Mesendoderm (in vitro differentiated cells): ENCODE measurements at regions not wholly inside any gene's neighbourhood (a gene's known extent, or its start where the extent isn't known, plus 50 kb on each side); places are given as distances from the start of the nearest gene placed in this dataset.

Experiments used
- DNase-seq: peaks from one replicate; pipeline ENCODE4 v3.0.0; 2013
- H2AK5ac ChIP-seq: 2 replicates; pipeline ENCODE4 v1.6.1; 2013; ENCODE audit warnings: low read length, inconsistent platforms
- H2BK120ac ChIP-seq: 2 replicates; pipeline ENCODE4 v1.6.1; 2013; ENCODE audit warnings: low read depth, mild to moderate bottlenecking, low read length, moderate library complexity, mixed read lengths
- H2BK15ac ChIP-seq: replicated peaks from 2 replicates; pipeline ENCODE4 v1.6.1; 2013; ENCODE audit warnings: low read depth, mild to moderate bottlenecking, moderate library complexity
- H2BK5ac ChIP-seq: 2 replicates; pipeline ENCODE4 v1.6.1; 2013; ENCODE audit warnings: low read length, inconsistent platforms
- H3K18ac ChIP-seq: 2 replicates; pipeline ENCODE4 v1.6.1; 2013; ENCODE audit warnings: mild to moderate bottlenecking, low read length, mixed read lengths
- H3K23ac ChIP-seq: one replicate; pipeline ENCODE4 v1.6.1; 2013; ENCODE audit warnings: low read length
- H3K27ac ChIP-seq: 2 replicates; pipeline ENCODE4 v1.5.1; 2013; ENCODE audit warnings: low read depth, mild to moderate bottlenecking, inconsistent platforms, low read length, moderate library complexity
- H3K27me3 ChIP-seq: 2 replicates; pipeline ENCODE4 v1.6.1; 2013; ENCODE audit warnings: low read length, control low read depth, mild to moderate bottlenecking, inconsistent platforms; ENCODE audit not compliant: insufficient read depth, poor library complexity
- H3K36me3 ChIP-seq: 2 replicates; pipeline ENCODE4 v1.6.1; 2013; ENCODE audit warnings: low read length, inconsistent platforms; ENCODE audit not compliant: control insufficient read depth, insufficient read depth
- H3K4ac ChIP-seq: one replicate; pipeline ENCODE4 v1.6.1; 2013; ENCODE audit warnings: low read depth, mild to moderate bottlenecking, low read length, moderate library complexity
- H3K4me1 ChIP-seq: 2 replicates; pipeline ENCODE4 v1.6.1; 2013; ENCODE audit warnings: low read depth, low read length, inconsistent platforms; ENCODE audit not compliant: control insufficient read depth
- H3K4me2 ChIP-seq: 2 replicates; pipeline ENCODE4 v1.6.1; 2013; ENCODE audit warnings: low read length
- H3K4me3 ChIP-seq: 2 replicates; pipeline ENCODE4 v1.5.1; 2013; ENCODE audit warnings: mild to moderate bottlenecking, low read length
- H3K56ac ChIP-seq: one replicate; pipeline ENCODE4 v1.6.1; 2013; ENCODE audit warnings: low read length
- H3K79me1 ChIP-seq: 2 replicates; pipeline ENCODE4 v1.6.1; 2013; ENCODE audit warnings: low read length, inconsistent platforms
- H3K79me2 ChIP-seq: 2 replicates; pipeline ENCODE4 v1.6.1; 2013; ENCODE audit warnings: mild to moderate bottlenecking, low read length; ENCODE audit not compliant: control insufficient read depth, insufficient read depth
- H3K9ac ChIP-seq: 2 replicates; pipeline ENCODE4 v1.6.1; 2013; ENCODE audit warnings: low read length, inconsistent platforms
- H4K5ac ChIP-seq: one replicate; pipeline ENCODE4 v1.6.1; 2013; ENCODE audit warnings: low read length
- H4K8ac ChIP-seq: one replicate; pipeline ENCODE4 v1.6.1; 2013; ENCODE audit warnings: low read depth, mild to moderate bottlenecking, control low read depth, low read length, moderate library complexity
- WGBS: extraction: QIAGEN DNeasy Blood & Tissue Kit; methylation state at CpG from one replicate; pipeline ENCODE4 v1.1.7; 2013; ENCODE audit warnings: low lambda C conversion rate, missing lambda C conversion rate; ENCODE audit not compliant: insufficient coverage; ENCODE audit errors: extremely low coverage; 5-methylcytosine and 5-hydroxymethylcytosine counted together

- no peak overlapping the region for H2BK5ac ChIP-seq
- no CpG with 5 or more reads among the region's 4 CpGs for WGBS
- H2BK15ac ChIP-seq, result no peak overlapping the region
These were observed 50.1 kb downstream of the GCNT4 start for GRCh38 chr5:75002271-75002670.

GRCh38 chr5:74995926-74996325, 56.4 kb downstream of the GCNT4 start:
- Histone ChIP-seq H3K23ac (no peak overlapping the region), H3K9ac (no peak overlapping the region), H3K79me1 (no peaks in the 10 kb centered on the region), H3K4ac (no peak overlapping the region), H2BK120ac (no peak overlapping the region), H3K27me3 (no peaks in the 10 kb centered on the region), H2AK5ac (no peak overlapping the region), H3K4me1 (no peaks in the 10 kb centered on the region), H4K5ac (no peak overlapping the region), H3K4me2 (no peak overlapping the region), H4K8ac (no peak overlapping the region), H3K56ac (no peak overlapping the region), H2BK5ac (no peak overlapping the region), H3K18ac (no peak overlapping the region), H3K4me3 (no peak overlapping the region), H3K27ac (no peak overlapping the region), H2BK15ac (no peak overlapping the region), H3K36me3 (no peaks in the 10 kb centered on the region), H3K79me2 (no peaks in the 10 kb centered on the region)
- no peak for DNase-seq
- WGBS, result no CpG with 5 or more reads among the region's 1 CpG

More at GRCh38 chr5:75002271-75002670, 50.1 kb downstream of the GCNT4 start:
- Histone ChIP-seq H3K4me2 (no peak overlapping the region), H3K79me1 (no peaks in the 10 kb centered on the region), H3K4ac (no peak overlapping the region), H3K27ac (no peak overlapping the region), H3K4me3 (no peak overlapping the region), H3K23ac (no peak overlapping the region), H4K8ac (no peak overlapping the region), H3K9ac (no peak overlapping the region), H4K5ac (no peak overlapping the region), H3K56ac (no peak overlapping the region), H3K36me3 (no peaks in the 10 kb centered on the region), H2AK5ac (no peak overlapping the region), H2BK120ac (no peak overlapping the region), H3K27me3 (no peaks in the 10 kb centered on the region), H3K79me2 (no peaks in the 10 kb centered on the region), H3K4me1 (no peaks in the 10 kb centered on the region), H3K18ac (no peak overlapping the region)
- DNase-seq, result no peak

GRCh38 chr5:74994826-74995225, 57.5 kb downstream of the GCNT4 start:
- no peaks in the 10 kb centered on the region for H3K4me1 ChIP-seq
- no peaks in the 10 kb centered on the region for H3K79me2 ChIP-seq
- no peak overlapping the region for H4K5ac ChIP-seq
- H3K36me3 ChIP-seq, result no peaks in the 10 kb centered on the region
- H2BK15ac ChIP-seq, result no peak overlapping the region
- no peaks in the 10 kb centered on the region for H3K27me3 ChIP-seq
- DNase-seq, result no peak
- H4K8ac ChIP-seq, result no peak overlapping the region
- no peak overlapping the region for H3K4me3 ChIP-seq
- H3K23ac ChIP-seq, result no peak overlapping the region
- no peak overlapping the region for H3K27ac ChIP-seq
- H3K9ac ChIP-seq, result no peak overlapping the region
- H2BK120ac ChIP-seq, result no peak overlapping the region
- H2BK5ac ChIP-seq, result no peak overlapping the region
- H2AK5ac ChIP-seq, result no peak overlapping the region
- H3K4me2 ChIP-seq, result no peak overlapping the region
- no peak overlapping the region for H3K56ac ChIP-seq
- H3K18ac ChIP-seq, result no peak overlapping the region
- no peaks in the 10 kb centered on the region for H3K79me1 ChIP-seq
- no CpG with 5 or more reads among the region's 2 CpGs for WGBS
- no peak overlapping the region for H3K4ac ChIP-seq

- no CpG with 5 or more reads among the region's 4 CpGs for WGBS
- H3K4me2 ChIP-seq, result no peak overlapping the region
These were observed 58.6 kb downstream of the GCNT4 start for GRCh38 chr5:74993743-74994142.

GRCh38 chr5:74992791-74993190, 59.6 kb downstream of the GCNT4 start:
- no peak overlapping the region for H3K4me3 ChIP-seq
- H3K56ac ChIP-seq, result no peak overlapping the region
- H2AK5ac ChIP-seq, result no peak overlapping the region
- H3K4me2 ChIP-seq, result no peak overlapping the region
- H3K4ac ChIP-seq, result no peak overlapping the region
- H3K27ac ChIP-seq, result no peak overlapping the region
- H2BK5ac ChIP-seq, result no peak overlapping the region
- no peak overlapping the region for H2BK120ac ChIP-seq
- H2BK15ac ChIP-seq, result no peak overlapping the region
- no peaks in the 10 kb centered on the region for H3K4me1 ChIP-seq
- no peaks in the 10 kb centered on the region for H3K79me2 ChIP-seq
- H3K79me1 ChIP-seq, result no peaks in the 10 kb centered on the region
- no peaks in the 10 kb centered on the region for H3K27me3 ChIP-seq
- H3K18ac ChIP-seq, result no peak overlapping the region
- H4K8ac ChIP-seq, result no peak overlapping the region
- no peak overlapping the region for H4K5ac ChIP-seq
- no peak for DNase-seq
- no peaks in the 10 kb centered on the region for H3K36me3 ChIP-seq
- H3K23ac ChIP-seq, result no peak overlapping the region
- no CpG with 5 or more reads among the region's 4 CpGs for WGBS
- H3K9ac ChIP-seq, result no peak overlapping the region

More at GRCh38 chr5:74993743-74994142, 58.6 kb downstream of the GCNT4 start:
- H3K79me2 ChIP-seq, result no peaks in the 10 kb centered on the region
- no peaks in the 10 kb centered on the region for H3K36me3 ChIP-seq
- no peaks in the 10 kb centered on the region for H3K79me1 ChIP-seq
- H3K9ac ChIP-seq, result no peak overlapping the region
- H2AK5ac ChIP-seq, result no peak overlapping the region
- no peak overlapping the region for H3K4ac ChIP-seq
- no peak overlapping the region for H2BK120ac ChIP-seq
- H3K27ac ChIP-seq, result no peak overlapping the region
- H2BK15ac ChIP-seq, result no peak overlapping the region
- no peak overlapping the region for H4K8ac ChIP-seq
- H3K18ac ChIP-seq, result no peak overlapping the region
- no peak overlapping the region for H3K23ac ChIP-seq
- no peak overlapping the region for H3K4me3 ChIP-seq
- DNase-seq, result no peak
- H4K5ac ChIP-seq, result no peak overlapping the region
- no peak overlapping the region for H2BK5ac ChIP-seq
- H3K4me1 ChIP-seq, result no peaks in the 10 kb centered on the region
- no peaks in the 10 kb centered on the region for H3K27me3 ChIP-seq
- no peak overlapping the region for H3K56ac ChIP-seq

GRCh38 chr5:74991522-74991921, 60.8 kb downstream of the GCNT4 start:
- no peak overlapping the region for H2BK15ac ChIP-seq
- no peak overlapping the region for H3K4ac ChIP-seq
- no peak overlapping the region for H3K4me2 ChIP-seq
- no CpG with 5 or more reads among the region's 2 CpGs for WGBS
- H3K79me1 ChIP-seq, result no peaks in the 10 kb centered on the region
- no peak overlapping the region for H2AK5ac ChIP-seq
- no peak overlapping the region for H3K9ac ChIP-seq
- no peaks in the 10 kb centered on the region for H3K4me1 ChIP-seq
- H2BK5ac ChIP-seq, result no peak overlapping the region
- H3K79me2 ChIP-seq, result no peaks in the 10 kb centered on the region
- H3K18ac ChIP-seq, result no peak overlapping the region
- H2BK120ac ChIP-seq, result no peak overlapping the region
- H3K27ac ChIP-seq, result no peak overlapping the region
- no peak for DNase-seq
- H4K8ac ChIP-seq, result no peak overlapping the region
- H3K23ac ChIP-seq, result no peak overlapping the region
- H3K27me3 ChIP-seq, result no peaks in the 10 kb centered on the region
- H3K36me3 ChIP-seq, result no peaks in the 10 kb centered on the region
- no peak overlapping the region for H4K5ac ChIP-seq
- no peak overlapping the region for H3K4me3 ChIP-seq
- H3K56ac ChIP-seq, result no peak overlapping the region
